GM23338 (cell line): ENCODE measurements at regions not wholly inside any gene's neighbourhood (a gene's known extent, or its start where the extent isn't known, plus 50 kb on each side); places are given as distances from the start of the nearest gene placed in this dataset.
A peak's percentile ranks its signal among the peaks of the same experiment; 100 is the strongest.

Experiments used
- ATAC-seq: fragments of 200-7000 bp; cut with Tn5 transposase; 3 replicates; pipeline ENCODE4 v1.9.1; 2020
- DNase-seq: peaks from one replicate; pipeline ENCODE4 v3.0.0-alpha.2; 2015; ENCODE audit warnings: low spot score
- H2AFZ ChIP-seq: fragments of 200-600 bp; sonication (generic); 2 replicates; pipeline ENCODE4 v1.8.0; 2016; ENCODE audit warnings: antibody characterized with exemption, mild to moderate bottlenecking, moderate library complexity
- H3F3A ChIP-seq: fragments of 200-600 bp; sonication (generic); replicated peaks from 2 replicates; pipeline ENCODE4 v1.8.0; 2017; ENCODE audit warnings: antibody characterized with exemption, mixed run types, low read depth
- H3K27ac ChIP-seq: fragments of 200-600 bp; sonication (generic); 2 replicates; pipeline ENCODE4 v1.6.1; 2016; ENCODE audit warnings: low read depth
- H3K27me3 ChIP-seq: fragments of 200-600 bp; sonication (generic); 2 replicates; pipeline ENCODE4 v1.8.0; 2016; ENCODE audit warnings: mild to moderate bottlenecking, mixed run types, moderate library complexity; ENCODE audit not compliant: insufficient read depth
- H3K36me3 ChIP-seq: fragments of 200-600 bp; sonication (generic); 2 replicates; pipeline ENCODE4 v1.8.0; 2016; ENCODE audit warnings: mild to moderate bottlenecking; ENCODE audit not compliant: insufficient read depth
- H3K4me1 ChIP-seq: fragments of 200-600 bp; sonication (generic); 2 replicates; pipeline ENCODE4 v1.8.0; 2016; ENCODE audit warnings: mild to moderate bottlenecking, moderate library complexity; ENCODE audit not compliant: insufficient read depth
- H3K4me2 ChIP-seq: fragments of 200-600 bp; sonication (generic); 2 replicates; pipeline ENCODE4 v1.7.1; 2017; ENCODE audit warnings: mixed run types
- H3K4me3 ChIP-seq: fragments of 200-600 bp; sonication (generic); 2 replicates; pipeline ENCODE4 v1.6.1; 2016; ENCODE audit warnings: mixed run types
- H3K79me2 ChIP-seq: fragments of 200-600 bp; sonication (generic); replicated peaks from 2 replicates; pipeline ENCODE4 v1.8.0; 2017; ENCODE audit warnings: mild to moderate bottlenecking; ENCODE audit not compliant: insufficient read depth
- H3K9me2 ChIP-seq: fragments of 200-600 bp; sonication (generic); 2 replicates; pipeline ENCODE4 v1.8.0; 2017; ENCODE audit not compliant: insufficient read depth
- H4K20me1 ChIP-seq: fragments of 200-600 bp; sonication (generic); replicated peaks from 2 replicates; pipeline ENCODE4 v1.8.0; 2017; ENCODE audit warnings: mild to moderate bottlenecking; ENCODE audit not compliant: insufficient read depth
- H3K27ac Mint-ChIP-seq: 2 replicates; pipeline ENCODE4 v1.8.0; 2020; ENCODE audit warnings: inconsistent platforms, mild to moderate bottlenecking, moderate library complexity, mixed read lengths
- H3K27me3 Mint-ChIP-seq: 3 replicates; pipeline ENCODE4 v1.8.0; 2022; ENCODE audit warnings: low read depth, mild to moderate bottlenecking, moderate library complexity, mixed read lengths, inconsistent platforms; ENCODE audit not compliant: insufficient read depth, poor library complexity
- H3K36me3 Mint-ChIP-seq: 3 replicates; pipeline ENCODE4 v1.8.0; 2021; ENCODE audit warnings: low read depth, mild to moderate bottlenecking, inconsistent platforms, moderate library complexity, mixed read lengths
- H3K4me1 Mint-ChIP-seq: 3 replicates; pipeline ENCODE4 v1.8.0; 2020; ENCODE audit warnings: mild to moderate bottlenecking, inconsistent platforms, mixed read lengths
- H3K4me3 Mint-ChIP-seq: 3 replicates; pipeline ENCODE4 v1.8.0; 2021; ENCODE audit warnings: moderate library complexity, mild to moderate bottlenecking, inconsistent platforms, mixed read lengths
- H3K9me3 Mint-ChIP-seq: 3 replicates; pipeline ENCODE4 v1.8.0; 2020; ENCODE audit warnings: moderate library complexity, mild to moderate bottlenecking, inconsistent platforms, mixed read lengths
- CREB1 ChIP-seq: fragments of 250-450 bp; sonication (Bioruptor Pico); IDR thresholded peaks from 2 replicates; pipeline ENCODE4 v1.5.0; 2020; ENCODE audit warnings: low read depth, mild to moderate bottlenecking, moderate library complexity
- EZH2 ChIP-seq: fragments of 200-600 bp; sonication (generic); IDR thresholded peaks from one replicate; pipeline ENCODE4 v1.8.0; 2017; ENCODE audit warnings: antibody characterized with exemption, mild to moderate bottlenecking, low read depth; ENCODE audit not compliant: unreplicated experiment
- EZH2phosphoT487 ChIP-seq: fragments of 200-600 bp; sonication (generic); IDR thresholded peaks from one replicate; pipeline ENCODE4 v1.8.1; 2018; ENCODE audit warnings: antibody characterized with exemption; ENCODE audit not compliant: unreplicated experiment
- NANOG ChIP-seq: IDR thresholded peaks from 2 replicates; pipeline ENCODE4 v1.6.1; 2016; ENCODE audit warnings: antibody characterized with exemption, borderline replicate concordance
- POLR2AphosphoS5 ChIP-seq: IDR thresholded peaks from 2 replicates; pipeline ENCODE4 v1.6.1; 2016; ENCODE audit warnings: antibody characterized with exemption, low read depth
- ZNF331 ChIP-seq: fragments of 250-450 bp; sonication (Bioruptor Pico); IDR thresholded peaks from 2 replicates; pipeline ENCODE4 v1.5.0; 2020; ENCODE audit warnings: low read depth, mild to moderate bottlenecking, moderate library complexity
- TF ChIP-seq, protein P1 (sequence below): fragments of 250-450 bp; sonication (Bioruptor Pico); IDR thresholded peaks from 2 replicates; pipeline ENCODE4 v1.5.0; 2020; ENCODE audit warnings: mild to moderate bottlenecking, moderate library complexity
- TF ChIP-seq, protein P2 (sequence below): IDR thresholded peaks from 2 replicates; pipeline ENCODE4 v1.6.1; 2016; ENCODE audit warnings: antibody characterized with exemption
- TF ChIP-seq, protein P3 (sequence below): IDR thresholded peaks from one replicate; pipeline ENCODE4 v1.6.1; 2018; ENCODE audit warnings: antibody characterized with exemption; ENCODE audit not compliant: unreplicated experiment

DNA sequence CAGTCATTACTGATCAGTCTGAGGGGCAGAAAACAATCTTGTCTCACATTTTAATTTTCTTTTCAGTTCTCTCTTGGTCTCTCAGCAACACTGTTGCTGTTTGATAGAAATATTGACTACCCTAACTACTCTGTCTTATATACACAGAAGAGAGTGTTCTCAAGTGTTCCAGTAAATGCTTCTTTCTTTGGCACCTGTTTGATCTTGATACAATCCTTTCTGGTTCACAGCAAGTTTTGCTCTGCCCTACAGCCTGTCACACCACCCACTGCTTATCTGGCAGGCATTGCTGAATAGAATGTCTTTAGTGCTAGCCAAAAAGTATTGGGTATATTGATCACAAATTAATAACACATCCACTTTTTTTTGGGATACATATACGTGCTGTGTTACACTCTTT is 75.7 kb upstream of the WLS start (continued):
- TF ChIP-seq, protein P1, sequence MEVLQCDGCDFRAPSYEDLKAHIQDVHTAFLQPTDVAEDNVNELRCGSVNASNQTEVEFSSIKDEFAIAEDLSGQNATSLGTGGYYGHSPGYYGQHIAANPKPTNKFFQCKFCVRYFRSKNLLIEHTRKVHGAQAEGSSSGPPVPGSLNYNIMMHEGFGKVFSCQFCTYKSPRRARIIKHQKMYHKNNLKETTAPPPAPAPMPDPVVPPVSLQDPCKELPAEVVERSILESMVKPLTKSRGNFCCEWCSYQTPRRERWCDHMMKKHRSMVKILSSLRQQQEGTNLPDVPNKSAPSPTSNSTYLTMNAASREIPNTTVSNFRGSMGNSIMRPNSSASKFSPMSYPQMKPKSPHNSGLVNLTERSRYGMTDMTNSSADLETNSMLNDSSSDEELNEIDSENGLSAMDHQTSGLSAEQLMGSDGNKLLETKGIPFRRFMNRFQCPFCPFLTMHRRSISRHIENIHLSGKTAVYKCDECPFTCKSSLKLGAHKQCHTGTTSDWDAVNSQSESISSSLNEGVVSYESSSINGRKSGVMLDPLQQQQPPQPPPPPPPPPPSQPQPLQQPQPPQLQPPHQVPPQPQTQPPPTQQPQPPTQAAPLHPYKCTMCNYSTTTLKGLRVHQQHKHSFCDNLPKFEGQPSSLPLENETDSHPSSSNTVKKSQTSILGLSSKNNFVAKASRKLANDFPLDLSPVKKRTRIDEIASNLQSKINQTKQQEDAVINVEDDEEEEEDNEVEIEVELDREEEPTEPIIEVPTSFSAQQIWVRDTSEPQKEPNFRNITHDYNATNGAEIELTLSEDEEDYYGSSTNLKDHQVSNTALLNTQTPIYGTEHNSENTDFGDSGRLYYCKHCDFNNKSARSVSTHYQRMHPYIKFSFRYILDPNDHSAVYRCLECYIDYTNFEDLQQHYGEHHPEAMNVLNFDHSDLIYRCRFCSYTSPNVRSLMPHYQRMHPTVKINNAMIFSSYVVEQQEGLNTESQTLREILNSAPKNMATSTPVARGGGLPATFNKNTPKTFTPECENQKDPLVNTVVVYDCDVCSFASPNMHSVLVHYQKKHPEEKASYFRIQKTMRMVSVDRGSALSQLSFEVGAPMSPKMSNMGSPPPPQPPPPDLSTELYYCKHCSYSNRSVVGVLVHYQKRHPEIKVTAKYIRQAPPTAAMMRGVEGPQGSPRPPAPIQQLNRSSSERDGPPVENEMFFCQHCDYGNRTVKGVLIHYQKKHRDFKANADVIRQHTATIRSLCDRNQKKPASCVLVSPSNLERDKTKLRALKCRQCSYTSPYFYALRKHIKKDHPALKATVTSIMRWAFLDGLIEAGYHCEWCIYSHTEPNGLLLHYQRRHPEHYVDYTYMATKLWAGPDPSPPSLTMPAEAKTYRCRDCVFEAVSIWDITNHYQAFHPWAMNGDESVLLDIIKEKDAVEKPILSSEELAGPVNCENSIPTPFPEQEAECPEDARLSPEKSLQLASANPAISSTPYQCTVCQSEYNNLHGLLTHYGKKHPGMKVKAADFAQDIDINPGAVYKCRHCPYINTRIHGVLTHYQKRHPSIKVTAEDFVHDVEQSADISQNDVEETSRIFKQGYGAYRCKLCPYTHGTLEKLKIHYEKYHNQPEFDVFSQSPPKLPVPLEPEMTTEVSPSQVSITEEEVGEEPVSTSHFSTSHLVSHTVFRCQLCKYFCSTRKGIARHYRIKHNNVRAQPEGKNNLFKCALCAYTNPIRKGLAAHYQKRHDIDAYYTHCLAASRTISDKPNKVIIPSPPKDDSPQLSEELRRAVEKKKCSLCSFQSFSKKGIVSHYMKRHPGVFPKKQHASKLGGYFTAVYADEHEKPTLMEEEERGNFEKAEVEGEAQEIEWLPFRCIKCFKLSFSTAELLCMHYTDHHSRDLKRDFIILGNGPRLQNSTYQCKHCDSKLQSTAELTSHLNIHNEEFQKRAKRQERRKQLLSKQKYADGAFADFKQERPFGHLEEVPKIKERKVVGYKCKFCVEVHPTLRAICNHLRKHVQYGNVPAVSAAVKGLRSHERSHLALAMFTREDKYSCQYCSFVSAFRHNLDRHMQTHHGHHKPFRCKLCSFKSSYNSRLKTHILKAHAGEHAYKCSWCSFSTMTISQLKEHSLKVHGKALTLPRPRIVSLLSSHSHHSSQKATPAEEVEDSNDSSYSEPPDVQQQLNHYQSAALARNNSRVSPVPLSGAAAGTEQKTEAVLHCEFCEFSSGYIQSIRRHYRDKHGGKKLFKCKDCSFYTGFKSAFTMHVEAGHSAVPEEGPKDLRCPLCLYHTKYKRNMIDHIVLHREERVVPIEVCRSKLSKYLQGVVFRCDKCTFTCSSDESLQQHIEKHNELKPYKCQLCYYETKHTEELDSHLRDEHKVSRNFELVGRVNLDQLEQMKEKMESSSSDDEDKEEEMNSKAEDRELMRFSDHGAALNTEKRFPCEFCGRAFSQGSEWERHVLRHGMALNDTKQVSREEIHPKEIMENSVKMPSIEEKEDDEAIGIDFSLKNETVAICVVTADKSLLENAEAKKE (CRISPR knock-in tag), result no peak
- TF ChIP-seq EZH2, result no peak
- TF ChIP-seq NANOG, result no peak

DNA sequence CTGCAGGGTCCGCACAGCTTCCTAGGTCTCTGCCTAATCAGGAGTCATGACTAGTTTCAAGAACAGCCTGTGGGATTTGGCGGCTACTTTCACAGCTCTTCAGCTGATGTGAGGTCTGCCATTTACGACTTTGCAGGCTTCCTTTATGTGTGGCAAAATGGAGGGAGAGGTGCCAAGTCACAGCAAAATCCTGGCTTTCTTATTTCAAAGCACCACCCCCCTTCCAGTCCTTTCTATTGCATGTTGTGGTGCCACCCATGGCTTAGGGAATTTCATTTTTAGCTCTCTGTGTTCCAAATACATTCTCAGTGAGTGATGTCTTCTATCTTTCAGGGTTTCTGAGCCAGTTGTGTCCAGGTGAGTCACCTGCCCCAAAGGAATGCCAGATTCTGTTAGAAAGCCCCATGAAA is 75.1 kb upstream of the WLS start:
- Histone ChIP-seq H3K36me3 (no peaks in the 10 kb centered on the region), H4K20me1 (no peaks in the 10 kb centered on the region), H2AFZ (peak overlapping the region; percentile 32; the same call in 1 of the 2 replicates), H3K79me2 (no peaks in the 10 kb centered on the region), H3F3A (no peaks in the 10 kb centered on the region), H3K9me2 (no peaks in the 10 kb centered on the region), H3K27ac (no peak overlapping the region), H3K4me2 (no peak overlapping the region), H3K4me3 (no peak overlapping the region), H3K27me3 (0 out of 2 replicates have a peak, but pooled peaks cover under 1% of the 10 kb centered on the region), H3K4me1 (no peaks in the 10 kb centered on the region)
- no peaks in the 10 kb centered on the region for H3K36me3 Mint-ChIP-seq
- no peaks in the 10 kb centered on the region for H3K9me3 Mint-ChIP-seq
- H3K4me1 Mint-ChIP-seq, result no peaks in the 10 kb centered on the region
- DNase-seq (no peak), ATAC-seq (no peak)
- H3K27me3 Mint-ChIP-seq, result no peaks in the 10 kb centered on the region
- H3K4me3 Mint-ChIP-seq, result no peak overlapping the region
- H3K27ac Mint-ChIP-seq, result no peak overlapping the region
- TF ChIP-seq, protein P2, sequence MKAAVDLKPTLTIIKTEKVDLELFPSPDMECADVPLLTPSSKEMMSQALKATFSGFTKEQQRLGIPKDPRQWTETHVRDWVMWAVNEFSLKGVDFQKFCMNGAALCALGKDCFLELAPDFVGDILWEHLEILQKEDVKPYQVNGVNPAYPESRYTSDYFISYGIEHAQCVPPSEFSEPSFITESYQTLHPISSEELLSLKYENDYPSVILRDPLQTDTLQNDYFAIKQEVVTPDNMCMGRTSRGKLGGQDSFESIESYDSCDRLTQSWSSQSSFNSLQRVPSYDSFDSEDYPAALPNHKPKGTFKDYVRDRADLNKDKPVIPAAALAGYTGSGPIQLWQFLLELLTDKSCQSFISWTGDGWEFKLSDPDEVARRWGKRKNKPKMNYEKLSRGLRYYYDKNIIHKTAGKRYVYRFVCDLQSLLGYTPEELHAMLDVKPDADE, result no peak
- TF ChIP-seq ZNF331 (no peak), EZH2phosphoT487 (no peak), POLR2AphosphoS5 (no peak), CREB1 (no peak), NANOG (no peak)
- TF ChIP-seq, protein P3, sequence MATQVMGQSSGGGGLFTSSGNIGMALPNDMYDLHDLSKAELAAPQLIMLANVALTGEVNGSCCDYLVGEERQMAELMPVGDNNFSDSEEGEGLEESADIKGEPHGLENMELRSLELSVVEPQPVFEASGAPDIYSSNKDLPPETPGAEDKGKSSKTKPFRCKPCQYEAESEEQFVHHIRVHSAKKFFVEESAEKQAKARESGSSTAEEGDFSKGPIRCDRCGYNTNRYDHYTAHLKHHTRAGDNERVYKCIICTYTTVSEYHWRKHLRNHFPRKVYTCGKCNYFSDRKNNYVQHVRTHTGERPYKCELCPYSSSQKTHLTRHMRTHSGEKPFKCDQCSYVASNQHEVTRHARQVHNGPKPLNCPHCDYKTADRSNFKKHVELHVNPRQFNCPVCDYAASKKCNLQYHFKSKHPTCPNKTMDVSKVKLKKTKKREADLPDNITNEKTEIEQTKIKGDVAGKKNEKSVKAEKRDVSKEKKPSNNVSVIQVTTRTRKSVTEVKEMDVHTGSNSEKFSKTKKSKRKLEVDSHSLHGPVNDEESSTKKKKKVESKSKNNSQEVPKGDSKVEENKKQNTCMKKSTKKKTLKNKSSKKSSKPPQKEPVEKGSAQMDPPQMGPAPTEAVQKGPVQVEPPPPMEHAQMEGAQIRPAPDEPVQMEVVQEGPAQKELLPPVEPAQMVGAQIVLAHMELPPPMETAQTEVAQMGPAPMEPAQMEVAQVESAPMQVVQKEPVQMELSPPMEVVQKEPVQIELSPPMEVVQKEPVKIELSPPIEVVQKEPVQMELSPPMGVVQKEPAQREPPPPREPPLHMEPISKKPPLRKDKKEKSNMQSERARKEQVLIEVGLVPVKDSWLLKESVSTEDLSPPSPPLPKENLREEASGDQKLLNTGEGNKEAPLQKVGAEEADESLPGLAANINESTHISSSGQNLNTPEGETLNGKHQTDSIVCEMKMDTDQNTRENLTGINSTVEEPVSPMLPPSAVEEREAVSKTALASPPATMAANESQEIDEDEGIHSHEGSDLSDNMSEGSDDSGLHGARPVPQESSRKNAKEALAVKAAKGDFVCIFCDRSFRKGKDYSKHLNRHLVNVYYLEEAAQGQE, result no peak
